H9 (cell line): ENCODE measurements at regions not wholly inside any gene's neighbourhood (a gene's known extent, or its start where the extent isn't known, plus 50 kb on each side); places are given as distances from the start of the nearest gene placed in this dataset.

ENCODE experiments used
- DNase-seq: peaks from one replicate; pipeline ENCODE4 v3.0.0-alpha.2; 2017
- H2AFZ ChIP-seq: one replicate; pipeline ENCODE4 v1.6.1; 2013; ENCODE audit warnings: mild to moderate bottlenecking, low read length, control low read depth, moderate library complexity
- H2AK5ac ChIP-seq: 2 replicates; pipeline ENCODE4 v1.6.1; 2013; ENCODE audit warnings: low read length, control low read depth, mixed read lengths; ENCODE audit not compliant: insufficient read length
- H2BK120ac ChIP-seq: one replicate; pipeline ENCODE4 v1.6.1; 2013; ENCODE audit warnings: low read depth, mild to moderate bottlenecking, low read length, control low read depth, inconsistent platforms; ENCODE audit not compliant: poor library complexity, severe bottlenecking
- H2BK12ac ChIP-seq: 2 replicates; pipeline ENCODE4 v1.6.1; 2013; ENCODE audit warnings: low read length, control low read depth, mixed read lengths, low read depth; ENCODE audit not compliant: insufficient read length
- H2BK15ac ChIP-seq: 2 replicates; pipeline ENCODE4 v1.6.1; 2013; ENCODE audit warnings: low read depth, low read length, control low read depth
- H2BK20ac ChIP-seq: one replicate; pipeline ENCODE4 v1.6.1; 2013; ENCODE audit warnings: low read depth, mild to moderate bottlenecking, low read length, control low read depth, inconsistent platforms; ENCODE audit not compliant: poor library complexity, severe bottlenecking
- H2BK5ac ChIP-seq: 2 replicates; pipeline ENCODE4 v1.6.1; 2013; ENCODE audit warnings: low read length, control low read depth, mixed read lengths; ENCODE audit not compliant: insufficient read length
- H3K14ac ChIP-seq: 2 replicates; pipeline ENCODE4 v1.6.1; 2013; ENCODE audit warnings: low read length, control low read depth; ENCODE audit not compliant: insufficient read depth
- H3K18ac ChIP-seq: 2 replicates; pipeline ENCODE4 v1.6.1; 2013; ENCODE audit warnings: low read depth, mild to moderate bottlenecking, mixed read lengths, low read length, control low read depth; ENCODE audit not compliant: insufficient read length
- H3K23ac ChIP-seq: 2 replicates; pipeline ENCODE4 v1.6.1; 2013; ENCODE audit warnings: low read length, control low read depth, mixed read lengths, low read depth; ENCODE audit not compliant: insufficient read length
- H3K23me2 ChIP-seq: 2 replicates; pipeline ENCODE4 v1.6.1; 2013; ENCODE audit warnings: low read depth, mild to moderate bottlenecking, mixed read lengths, low read length, control low read depth; ENCODE audit not compliant: insufficient read length, poor library complexity, severe bottlenecking
- H3K27ac ChIP-seq: 2 replicates; pipeline ENCODE4 v1.5.1; 2013; ENCODE audit warnings: low read length, control low read depth, mixed read lengths, low read depth; ENCODE audit not compliant: insufficient read length
- H3K27me3 ChIP-seq: 2 replicates; pipeline ENCODE4 v1.6.1; 2013; ENCODE audit warnings: low read length, control low read depth, inconsistent platforms; ENCODE audit not compliant: insufficient read depth
- H3K4ac ChIP-seq: 2 replicates; pipeline ENCODE4 v1.6.1; 2013; ENCODE audit warnings: low read depth, mild to moderate bottlenecking, control low read depth, inconsistent platforms, low read length, moderate library complexity
- H3K4me1 ChIP-seq: 2 replicates; pipeline ENCODE4 v1.6.1; 2013; ENCODE audit warnings: low read length, control low read depth, inconsistent platforms; ENCODE audit not compliant: insufficient read depth
- H3K4me2 ChIP-seq: 2 replicates; pipeline ENCODE4 v1.6.1; 2013; ENCODE audit warnings: low read length, control low read depth, mixed read lengths; ENCODE audit not compliant: insufficient read length, insufficient read depth
- H3K56ac ChIP-seq: 2 replicates; pipeline ENCODE4 v1.6.1; 2013; ENCODE audit warnings: low read depth, mild to moderate bottlenecking, mixed read lengths, low read length, control low read depth; ENCODE audit not compliant: insufficient read length
- H3K79me1 ChIP-seq: 2 replicates; pipeline ENCODE4 v1.6.1; 2013; ENCODE audit warnings: low read depth, mild to moderate bottlenecking, moderate library complexity, low read length, control low read depth, inconsistent platforms; ENCODE audit not compliant: insufficient read depth, poor library complexity, severe bottlenecking
- H3K79me2 ChIP-seq: 2 replicates; pipeline ENCODE4 v1.6.1; 2013; ENCODE audit warnings: low read length, control low read depth, inconsistent platforms; ENCODE audit not compliant: insufficient read depth
- H3K9ac ChIP-seq: 2 replicates; pipeline ENCODE4 v1.6.1; 2013; ENCODE audit warnings: low read length, control low read depth, mixed read lengths; ENCODE audit not compliant: insufficient read length; ENCODE audit errors: extremely low read depth
- H3K9me3 ChIP-seq: one replicate; pipeline ENCODE4 v1.6.1; 2013; ENCODE audit warnings: low read depth, low read length, inconsistent platforms; ENCODE audit not compliant: control insufficient read depth
- H3T11ph ChIP-seq: one replicate; pipeline ENCODE4 v1.6.1; 2013; ENCODE audit warnings: mild to moderate bottlenecking, low read length, control low read depth, inconsistent platforms
- H4K20me1 ChIP-seq: one replicate; pipeline ENCODE4 v1.6.1; 2013; ENCODE audit not compliant: control insufficient read depth, insufficient read length, insufficient read depth
- H4K5ac ChIP-seq: 2 replicates; pipeline ENCODE4 v1.6.1; 2013; ENCODE audit warnings: low read depth, mild to moderate bottlenecking, mixed read lengths, low read length, control low read depth; ENCODE audit not compliant: insufficient read length
- H4K8ac ChIP-seq: replicated peaks from 2 replicates; pipeline ENCODE4 v1.6.1; 2013; ENCODE audit warnings: low read length, control low read depth, mixed read lengths, low read depth; ENCODE audit not compliant: insufficient read length
- H4K91ac ChIP-seq: 2 replicates; pipeline ENCODE4 v1.6.1; 2013; ENCODE audit warnings: low read depth, mild to moderate bottlenecking, moderate library complexity, mixed read lengths, low read length, control low read depth; ENCODE audit not compliant: insufficient read length
- H3K27ac Mint-ChIP-seq, 3 experiments: 2 replicates in 2 of 3; 3 replicates in 1 of 3; pipeline ENCODE4 v1.8.0; 2020 to 2021; ENCODE audit warnings: mixed read lengths in 3 of 3, mild to moderate bottlenecking in 1 of 3, moderate library complexity in 1 of 3
- H3K27me3 Mint-ChIP-seq: 2 replicates; pipeline ENCODE4 v1.8.0; 2021; ENCODE audit warnings: low read depth, mild to moderate bottlenecking, moderate library complexity, mixed read lengths
- H3K36me3 Mint-ChIP-seq, 3 experiments: 2 replicates in 2 of 3; 3 replicates in 1 of 3; pipeline ENCODE4 v1.8.0; 2020 to 2021; ENCODE audit warnings: low read depth in 3 of 3, mixed read lengths in 3 of 3; ENCODE audit not compliant: insufficient read depth in 1 of 3
- H3K4me1 Mint-ChIP-seq, 2 experiments: 2 replicates each; pipeline ENCODE4 v1.8.0; 2020; ENCODE audit warnings: mixed read lengths in 2 of 2
- H3K4me3 Mint-ChIP-seq, 2 experiments: 2 replicates in 1 of 2; 3 replicates in 1 of 2; pipeline ENCODE4 v1.8.0; 2020 to 2021; ENCODE audit warnings: mild to moderate bottlenecking in 2 of 2, mixed read lengths in 2 of 2, moderate library complexity in 1 of 2
- H3K9me3 Mint-ChIP-seq, 2 experiments: 2 replicates in 1 of 2; 3 replicates in 1 of 2; pipeline ENCODE4 v1.8.0; 2020; ENCODE audit warnings: mild to moderate bottlenecking in 2 of 2, mixed read lengths in 2 of 2, moderate library complexity in 1 of 2
- CTCF ChIP-seq: fragments of 200-600 bp; sonication (generic); conservative IDR thresholded peaks from 3 replicates; pipeline ENCODE4 v1.8.0; 2021; ENCODE audit warnings: antibody characterized with exemption, mild to moderate bottlenecking

GRCh38 chr3:106768941-106769480 is 608.2 kb upstream of the CCDC54 start:
- H3K9ac ChIP-seq: no peak overlapping the region
- no peak overlapping the region for H3K4me3 Mint-ChIP-seq
- H3T11ph ChIP-seq: no peak overlapping the region
- peaks cover 5 to 24% (median 6%) of the 10 kb centered on the region in 3 experiments; a peak in 5 of 7 replicates for H3K36me3 Mint-ChIP-seq
- no peaks in the 10 kb centered on the region for H3K27me3 Mint-ChIP-seq
- no peak overlapping the region for H2BK15ac ChIP-seq
- H3K79me1 ChIP-seq: no peaks in the 10 kb centered on the region
- H2AK5ac ChIP-seq: no peak overlapping the region
- H2AFZ ChIP-seq: no peak overlapping the region
- no peaks in the 10 kb centered on the region for H3K27me3 ChIP-seq
- no peak overlapping the region for H3K18ac ChIP-seq
- H2BK12ac ChIP-seq: no peak overlapping the region
- no peaks in the 10 kb centered on the region for H3K9me3 ChIP-seq
- H3K4ac ChIP-seq: no peak overlapping the region
- no peak overlapping the region for H3K23ac ChIP-seq
- H4K8ac ChIP-seq: no peak overlapping the region
- H3K27ac ChIP-seq: no peak overlapping the region
- H2BK20ac ChIP-seq: no peak overlapping the region
- H3K14ac ChIP-seq: no peak overlapping the region
- no peaks in the 10 kb centered on the region for H3K79me2 ChIP-seq
- no peak overlapping the region for H3K4me2 ChIP-seq
- H4K91ac ChIP-seq: no peak overlapping the region
- no peaks in the 10 kb centered on the region for H4K20me1 ChIP-seq
- no peak overlapping the region for H3K56ac ChIP-seq
- no peak for TF ChIP-seq CTCF
- H2BK120ac ChIP-seq: no peak overlapping the region
- no peak overlapping the region for H3K27ac Mint-ChIP-seq
- no peaks in the 10 kb centered on the region for H3K23me2 ChIP-seq
- H3K4me1 Mint-ChIP-seq: no peaks in the 10 kb centered on the region; a peak in 1 of 4 replicates
- H3K9me3 Mint-ChIP-seq: peaks cover 0 to 6% of the 10 kb centered on the region in 2 experiments; a peak in 3 of 5 replicates
- no peak for DNase-seq
- H2BK5ac ChIP-seq: no peak overlapping the region
- no peak overlapping the region for H4K5ac ChIP-seq
- H3K4me1 ChIP-seq: no peaks in the 10 kb centered on the region
